Adrenal gland (tissue), 9 donors: ENCODE measurements at regions not wholly inside any gene's neighbourhood (a gene's known extent, or its start where the extent isn't known, plus 50 kb on each side); places are given as distances from the start of the nearest gene placed in this dataset.

Experiments used
- DNase-seq, 7 donors: peaks; one replicate each; pipeline ENCODE4 v3.0.0-alpha.2; 2019 to 2020
- H3K27ac ChIP-seq, 5 donors: fragments of 200-600 bp; sonication (generic) in 4 of 5; 1 replicate in 3 of 5; 2 replicates in 2 of 5; pipeline versions ENCODE4 v1.5.1 to v1.8.0; 2016 to 2020; ENCODE audit warnings: mild to moderate bottlenecking in 1 of 5
- H3K27me3 ChIP-seq: fragments of 200-600 bp; 2 replicates; pipeline ENCODE4 v1.8.0; 2021
- H3K36me3 ChIP-seq, 2 donors: fragments of 200-600 bp; replicated peaks in 1 of 2; 1 replicate in 1 of 2; 2 replicates in 1 of 2; pipeline versions ENCODE4 v1.5.1 to v1.8.0; 2018 to 2022
- H3K4me1 ChIP-seq, 2 donors: fragments of 200-600 bp; replicated peaks in 1 of 2; 1 replicate in 1 of 2; 2 replicates in 1 of 2; pipeline versions ENCODE4 v1.5.1 to v1.8.0; 2018 to 2021
- H3K4me3 ChIP-seq, 4 donors: fragments of 200-600 bp; sonication (generic) in 3 of 4; one replicate each; pipeline ENCODE4 v1.5.1; 2016 to 2018
- H3K9me3 ChIP-seq, 3 donors: fragments of 200-600 bp; sonication (generic) in 1 of 3; replicated peaks in 1 of 3; 1 replicate in 2 of 3; 2 replicates in 1 of 3; pipeline versions ENCODE4 v1.5.1 to v1.8.0; 2016 to 2021
- CTCF ChIP-seq, 6 experiments: fragments of 450-650 bp in 4 of 6; fragments of 200-600 bp in 2 of 6; sonication (generic) in 1 of 6; IDR thresholded peaks; 1 replicate in 5 of 6; 2 replicates in 1 of 6; pipeline versions ENCODE4 v1.5.1 to v1.8.0; 2016 to 2021; ENCODE audit warnings: antibody characterized with exemption in 6 of 6, mild to moderate bottlenecking in 2 of 6, moderate library complexity in 1 of 6
- POLR2A ChIP-seq, 2 donors: fragments of 450-650 bp; IDR thresholded peaks; one replicate each; pipeline ENCODE4 v1.6.1; 2017; ENCODE audit warnings: antibody characterized with exemption in 2 of 2, mild to moderate bottlenecking in 2 of 2, moderate library complexity in 1 of 2
- WGBS, 4 donors: extraction: QIAGEN DNeasy Blood & Tissue Kit in 2 of 4; methylation state at CpG; one replicate each; pipeline versions ENCODE4 v1.1.5 to v1.1.7; 2013 to 2017; 5-methylcytosine and 5-hydroxymethylcytosine counted together
- intact Hi-C, 2 donors: fragments of 100-400 bp; cut with DNase I; formaldehyde crosslinking; loops; one replicate each; pipeline versions ENCODE4 v1.14.1 to v1.15.0; 2022 to 2023
- donor health status: healthy with polysubstance abuse.
- donor health status: Bipolar disorder and iron deficiency.
- donor health status: DM: yes; HTN: yes; CAD: no.
- donor health status: DM: no; HTN: no; CAD: no.
- donor health status: DM: no; HTN: no; CAD: no.

DNA sequence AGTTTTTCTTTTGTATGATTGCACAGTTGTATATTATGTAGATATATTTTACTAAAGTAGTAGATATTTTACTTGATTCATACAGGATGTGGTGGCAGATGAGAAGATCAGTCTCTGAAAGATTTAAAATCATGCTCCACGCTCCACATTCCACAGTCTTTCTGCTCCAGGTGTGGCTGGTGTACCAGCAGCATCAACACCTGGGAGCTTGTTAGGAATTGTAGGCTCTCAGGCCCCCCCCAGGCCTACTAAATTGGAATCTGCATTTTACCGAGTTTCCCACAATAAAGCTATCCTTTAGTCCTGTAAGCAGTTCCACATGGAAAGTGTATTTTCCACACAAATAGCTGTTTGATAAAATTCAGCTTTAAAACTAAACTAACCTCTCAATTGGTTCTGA is 537.4 kb downstream of the BCKDHB start:
- no peak for DNase-seq
- H3K4me3 ChIP-seq = no peak overlapping the region
- H3K9me3 ChIP-seq = no peaks in the 10 kb centered on the region
- H3K27ac ChIP-seq = no peak overlapping the region
- TF ChIP-seq POLR2A (IDR thresholded peaks at IDR 0.05) (no peak), CTCF (IDR thresholded peaks at IDR 0.05) (no peak)
- intact Hi-C loops = no loop called here
- H3K27me3 ChIP-seq = no peaks in the 10 kb centered on the region
- 69 to 79% (median 75%) methylated on average over 2 of the region's 2 CpGs for WGBS, 4 donors
- H3K36me3 ChIP-seq = no peaks in the 10 kb centered on the region
- no peaks in the 10 kb centered on the region for H3K4me1 ChIP-seq

DNA sequence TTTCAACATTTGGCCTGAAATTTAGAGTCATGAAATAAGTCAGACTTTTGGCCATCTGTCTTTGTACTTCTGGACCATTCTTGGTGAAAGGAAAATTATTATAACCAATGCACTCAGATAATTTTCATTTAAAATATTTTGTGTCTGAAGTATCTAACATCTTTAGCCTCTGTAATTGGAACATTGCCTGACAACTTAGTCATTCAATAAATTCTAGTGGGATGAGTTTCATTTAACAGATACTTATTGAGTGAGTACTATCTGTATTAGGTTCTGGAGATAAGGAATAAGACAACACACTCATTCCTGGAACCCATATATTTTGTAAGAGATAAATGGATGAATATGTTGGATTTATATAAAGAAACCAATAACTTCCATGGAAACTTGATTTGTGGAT is 536.0 kb downstream of the BCKDHB start:
- intact Hi-C loops = no loop called here
- TF ChIP-seq POLR2A (IDR thresholded peaks at IDR 0.05) (no peak), CTCF (IDR thresholded peaks at IDR 0.05) (no peak)
- Histone ChIP-seq H3K36me3 (no peaks in the 10 kb centered on the region), H3K27me3 (no peaks in the 10 kb centered on the region), H3K4me3 (no peak overlapping the region), H3K27ac (no peak overlapping the region), H3K4me1 (no peaks in the 10 kb centered on the region), H3K9me3 (no peaks in the 10 kb centered on the region)
- DNase-seq = no peak

DNA sequence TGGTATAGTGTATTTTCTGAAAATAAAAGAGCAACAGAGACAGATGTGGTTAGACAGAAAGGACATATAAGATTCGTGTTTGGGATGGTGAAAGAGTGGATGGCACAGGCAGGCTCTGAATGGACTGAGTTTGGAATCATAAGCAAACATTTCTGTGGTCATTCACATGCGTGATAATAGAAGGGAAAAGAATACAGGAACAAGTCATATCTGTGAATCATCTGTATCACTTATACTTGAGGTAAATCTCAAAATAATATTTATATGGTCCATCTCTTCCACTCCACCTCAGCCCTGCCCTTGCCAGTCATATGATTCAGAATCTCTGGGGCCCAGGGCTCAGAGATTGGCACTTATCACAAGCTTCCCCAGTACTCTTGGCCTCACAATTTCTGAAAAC is 535.1 kb downstream of the BCKDHB start:
- no peak overlapping the region for H3K27ac ChIP-seq
- 37 to 86% (median 80%) methylated on average over 2 of the region's 2 CpGs for WGBS, 4 donors
- no peak for DNase-seq
- intact Hi-C loops = no loop called here
- no peak overlapping the region for H3K4me3 ChIP-seq
- no peaks in the 10 kb centered on the region for H3K27me3 ChIP-seq
- no peaks in the 10 kb centered on the region for H3K4me1 ChIP-seq
- no peak for TF ChIP-seq CTCF (IDR thresholded peaks at IDR 0.05)
- TF ChIP-seq POLR2A (IDR thresholded peaks at IDR 0.05) = no peak
- H3K9me3 ChIP-seq = no peaks in the 10 kb centered on the region
- no peaks in the 10 kb centered on the region for H3K36me3 ChIP-seq

- intact Hi-C loops = no loop called here
- H3K4me1 ChIP-seq = no peaks in the 10 kb centered on the region
- no peak overlapping the region for H3K4me3 ChIP-seq
- H3K36me3 ChIP-seq = no peaks in the 10 kb centered on the region
- no peaks in the 10 kb centered on the region for H3K9me3 ChIP-seq
- 48 to 55% (median 50%) methylated on average over 1 of the region's 1 CpG for WGBS, 4 donors
- no peak overlapping the region for H3K27ac ChIP-seq
- DNase-seq = no peak
- TF ChIP-seq POLR2A (IDR thresholded peaks at IDR 0.05) (no peak), CTCF (IDR thresholded peaks at IDR 0.05) (no peak)
- H3K27me3 ChIP-seq = no peaks in the 10 kb centered on the region
Measured at GRCh38 chr6:80640176-80640575, 533.7 kb downstream of the BCKDHB start.
